ENCODE measurements at regions not wholly inside any gene's neighbourhood (a gene's known extent, or its start where the extent isn't known, plus 50 kb on each side); places are given as distances from the start of the nearest gene placed in this dataset.

DNA sequence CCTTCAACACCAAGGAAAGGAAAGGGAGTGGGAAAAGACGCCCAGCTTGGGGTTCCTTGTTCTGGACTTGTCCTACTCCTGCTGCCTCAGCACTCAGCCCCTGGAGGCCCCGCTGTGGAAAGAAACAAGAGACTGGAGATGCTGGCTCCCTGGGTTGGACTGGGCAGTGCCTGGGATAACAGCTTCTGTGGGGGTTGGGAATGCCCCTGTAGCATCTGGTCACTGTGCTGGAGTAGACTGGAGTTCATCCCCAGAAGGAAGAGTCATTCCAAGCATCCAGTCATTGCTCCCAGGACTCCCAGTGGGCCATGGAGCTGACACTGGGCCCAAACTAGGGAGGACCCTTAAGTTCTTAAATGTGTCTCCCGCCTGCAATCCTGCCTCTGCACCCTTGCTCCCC, 129.3 kb upstream of the HAAO start:
- Histone ChIP-seq H3K27ac (no peak overlapping the region), H3K4me3 (no peak overlapping the region), H3K4me1 (peaks cover 33% of the 10 kb centered on the region), H3K27me3 (no peaks in the 10 kb centered on the region), H3K4me2 (no peak overlapping the region), H3K9ac (no peak overlapping the region), H3K36me3 (no peaks in the 10 kb centered on the region), H3K9me3 (no peaks in the 10 kb centered on the region), H4K20me1 (no peaks in the 10 kb centered on the region)
- TF ChIP-seq Cebpa-rat (IDR thresholded peaks at IDR 0.05) = no peak

DNA sequence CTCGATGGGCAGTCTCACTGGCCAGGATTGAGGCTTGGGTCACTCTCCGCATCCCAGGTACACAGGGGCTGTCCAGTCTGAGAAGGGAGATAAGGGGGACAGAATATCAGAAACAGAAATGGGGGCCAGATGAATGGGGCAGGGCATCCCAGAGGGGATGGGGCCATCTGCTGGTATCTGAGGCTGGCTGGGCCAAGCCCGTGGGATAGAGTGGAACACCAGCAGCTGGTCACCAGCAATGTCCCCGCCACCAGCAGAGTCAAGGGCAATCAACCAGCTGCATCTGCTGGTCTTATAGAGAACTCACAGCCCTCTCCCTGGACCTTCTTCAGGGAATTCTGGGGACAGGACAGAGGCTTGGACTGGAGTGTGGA, 128.8 kb upstream of the HAAO start:
- no peak for TF ChIP-seq Cebpa-rat (IDR thresholded peaks at IDR 0.05)
- H3K36me3 ChIP-seq = no peaks in the 10 kb centered on the region
- no peak overlapping the region for H3K4me3 ChIP-seq
- no peaks in the 10 kb centered on the region for H3K27me3 ChIP-seq
- H3K9ac ChIP-seq = no peak overlapping the region
- H3K4me1 ChIP-seq = peaks cover 27% of the 10 kb centered on the region
- H3K9me3 ChIP-seq = no peaks in the 10 kb centered on the region
- no peaks in the 10 kb centered on the region for H4K20me1 ChIP-seq
- no peak overlapping the region for H3K27ac ChIP-seq
- H3K4me2 ChIP-seq = no peak overlapping the region

DNA sequence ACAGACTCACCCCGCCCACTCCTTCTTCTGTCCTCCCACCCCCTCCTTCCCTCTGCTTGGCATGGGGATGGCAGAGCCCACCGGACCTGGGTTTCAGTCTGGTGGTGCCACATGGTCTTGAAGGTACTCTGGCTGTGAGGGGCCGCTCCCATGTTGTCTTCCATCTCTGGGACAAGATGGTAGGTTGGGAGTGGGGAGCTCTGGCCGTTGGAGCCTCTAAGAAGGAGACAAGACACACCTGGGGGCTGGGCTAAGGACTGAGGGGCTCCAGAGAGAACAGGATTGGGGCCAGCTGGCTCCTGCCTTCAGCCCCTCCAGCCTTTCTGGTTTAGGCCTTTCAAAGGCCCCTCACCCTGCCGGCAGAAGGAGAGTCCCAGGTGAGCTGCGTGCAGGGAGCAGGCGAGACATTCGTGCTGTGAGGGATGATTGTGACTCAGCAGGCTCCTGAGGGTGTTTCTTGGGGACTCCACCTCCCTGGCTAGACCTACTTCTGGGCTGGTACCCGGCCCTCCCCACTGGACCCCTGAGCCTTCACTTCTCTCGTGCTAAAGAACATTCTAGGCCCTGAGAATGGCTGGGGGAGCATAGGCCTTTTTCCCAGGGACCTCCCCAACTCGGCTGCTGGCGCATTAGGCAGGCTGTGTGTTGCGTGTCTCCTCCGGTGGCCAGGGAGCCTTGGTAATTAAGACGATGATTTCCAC, 128.2 kb upstream of the HAAO start:
- no peak for TF ChIP-seq Cebpa-rat (IDR thresholded peaks at IDR 0.05)
- Histone ChIP-seq H3K36me3 (no peaks in the 10 kb centered on the region), H4K20me1 (no peaks in the 10 kb centered on the region), H3K9me3 (no peaks in the 10 kb centered on the region), H3K27ac (no peak overlapping the region), H3K4me2 (no peak overlapping the region), H3K9ac (no peak overlapping the region), H3K4me1 (peaks cover 22% of the 10 kb centered on the region), H3K4me3 (no peak overlapping the region), H3K27me3 (no peaks in the 10 kb centered on the region)

DNA sequence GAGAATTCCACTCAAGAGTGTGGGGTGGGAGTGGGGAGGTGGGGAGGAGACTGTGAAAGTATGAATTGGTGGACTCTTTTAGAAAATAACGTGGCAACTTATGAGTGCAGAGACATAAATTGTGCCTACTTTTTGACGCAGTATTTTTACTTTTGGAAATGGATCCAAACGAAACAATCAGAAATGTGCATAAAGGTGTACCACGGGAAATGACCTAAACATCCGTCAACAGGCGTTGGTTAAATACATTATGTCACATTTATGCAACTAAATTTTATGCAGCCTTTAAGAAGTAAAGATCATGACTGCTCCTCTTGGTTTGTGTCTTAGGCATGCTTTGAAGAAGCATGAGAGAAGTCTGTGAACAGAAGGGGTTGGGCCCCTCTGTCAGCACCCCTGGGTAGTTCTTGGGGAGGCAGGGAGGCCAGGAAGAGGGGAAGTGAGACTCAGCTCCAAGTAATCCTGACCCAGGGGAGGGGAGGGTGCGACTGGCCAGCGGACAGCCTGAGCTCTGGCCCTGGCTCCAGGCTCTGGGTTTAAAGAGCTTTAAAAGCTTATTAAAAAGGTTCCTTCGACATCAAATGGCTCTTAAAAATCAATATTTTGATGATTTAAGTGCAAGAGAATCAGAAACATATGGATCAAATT, 126.4 kb upstream of the HAAO start:
- Histone ChIP-seq H3K27me3 (no peaks in the 10 kb centered on the region), H3K36me3 (no peaks in the 10 kb centered on the region), H3K4me2 (no peak overlapping the region), H3K27ac (no peak overlapping the region), H3K4me1 (0 out of 2 replicates have a peak, but pooled peaks cover 4% of the 10 kb centered on the region), H3K9me3 (no peaks in the 10 kb centered on the region), H3K9ac (no peak overlapping the region), H3K4me3 (no peak overlapping the region), H4K20me1 (no peaks in the 10 kb centered on the region)
- no peak for TF ChIP-seq Cebpa-rat (IDR thresholded peaks at IDR 0.05)

DNA sequence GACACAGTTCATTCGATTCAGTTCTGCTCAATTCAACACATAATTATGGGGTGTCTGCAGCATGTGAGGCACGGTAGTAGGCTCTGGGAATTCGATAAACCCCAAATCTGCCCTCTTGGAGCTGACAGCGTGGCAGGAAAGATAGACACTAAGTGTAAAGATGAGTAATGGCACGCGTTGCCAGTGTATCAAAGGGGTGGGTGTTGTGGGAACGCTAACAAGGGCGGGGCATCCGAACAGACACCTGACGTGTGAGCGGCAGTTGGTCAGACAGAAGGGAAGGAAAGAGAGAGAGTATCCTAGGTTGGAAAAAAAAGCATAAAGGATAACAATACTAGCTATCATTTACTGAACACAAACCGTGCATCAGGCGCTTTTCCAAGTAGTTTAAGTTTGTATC, 125.7 kb upstream of the HAAO start:
- no peak overlapping the region for H3K4me2 ChIP-seq
- H3K27ac ChIP-seq = no peak overlapping the region
- no peaks in the 10 kb centered on the region for H3K27me3 ChIP-seq
- no peaks in the 10 kb centered on the region for H3K9me3 ChIP-seq
- H3K36me3 ChIP-seq = no peaks in the 10 kb centered on the region
- TF ChIP-seq Cebpa-rat (IDR thresholded peaks at IDR 0.05) = no peak
- H3K4me3 ChIP-seq = no peak overlapping the region
- H3K9ac ChIP-seq = no peak overlapping the region
- no peaks in the 10 kb centered on the region for H3K4me1 ChIP-seq
- no peaks in the 10 kb centered on the region for H4K20me1 ChIP-seq

DNA sequence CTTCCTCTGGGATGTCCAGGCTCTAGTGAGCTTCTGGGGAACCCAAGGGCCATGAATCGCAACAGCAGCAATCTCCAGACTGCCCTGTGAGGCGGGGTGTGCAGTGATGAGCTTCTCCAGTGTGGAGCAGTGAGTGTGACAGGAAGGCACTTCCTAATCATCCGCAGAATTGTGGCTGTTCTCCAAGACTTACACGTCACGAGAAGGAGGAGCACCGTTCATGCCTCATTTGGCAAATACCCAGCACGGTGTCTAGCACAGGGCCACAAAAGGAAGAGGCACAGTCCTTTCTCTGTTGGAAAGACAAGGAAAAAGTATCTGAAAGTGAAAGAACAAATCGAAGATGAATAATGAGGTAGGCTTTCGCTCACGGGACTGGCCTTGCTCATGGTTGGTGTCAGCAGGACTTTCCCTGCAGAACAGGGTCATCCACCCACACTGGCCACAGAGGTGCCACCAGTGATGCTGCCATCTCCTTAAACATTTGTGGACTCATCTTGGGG, 125.1 kb upstream of the HAAO start:
- Histone ChIP-seq H3K36me3 (no peaks in the 10 kb centered on the region), H3K27me3 (no peaks in the 10 kb centered on the region), H3K9ac (no peak overlapping the region), H3K4me3 (no peak overlapping the region), H3K4me2 (no peak overlapping the region), H4K20me1 (no peaks in the 10 kb centered on the region), H3K4me1 (no peaks in the 10 kb centered on the region), H3K9me3 (no peaks in the 10 kb centered on the region), H3K27ac (no peak overlapping the region)
- TF ChIP-seq Cebpa-rat (IDR thresholded peaks at IDR 0.05) = no peak

DNA sequence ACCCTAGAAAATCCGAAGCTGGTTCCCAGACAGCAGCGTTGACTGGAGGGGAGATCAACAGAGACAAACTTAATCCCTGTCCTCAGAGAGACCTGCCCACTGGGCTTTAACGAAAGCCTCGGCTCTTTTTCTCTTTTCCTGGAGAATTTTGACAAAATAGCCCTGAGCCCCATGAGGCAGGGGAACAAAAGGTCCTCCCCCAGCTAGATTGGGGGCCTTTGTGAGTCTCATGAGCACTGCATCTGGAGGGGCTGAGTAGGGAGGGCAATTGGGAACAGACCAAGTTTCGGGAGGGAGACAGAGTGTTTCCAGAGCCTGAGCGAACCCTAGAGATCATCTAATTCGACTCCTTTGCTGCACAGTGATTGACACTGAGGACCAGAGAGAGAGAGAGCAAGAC, 123.9 kb upstream of the HAAO start:
- no peak for TF ChIP-seq Cebpa-rat (IDR thresholded peaks at IDR 0.05)
- Histone ChIP-seq H3K27me3 (no peaks in the 10 kb centered on the region), H4K20me1 (no peaks in the 10 kb centered on the region), H3K9ac (no peak overlapping the region), H3K4me2 (no peak overlapping the region), H3K36me3 (no peaks in the 10 kb centered on the region), H3K4me3 (no peak overlapping the region), H3K27ac (no peak overlapping the region), H3K4me1 (no peaks in the 10 kb centered on the region), H3K9me3 (no peaks in the 10 kb centered on the region)

DNA sequence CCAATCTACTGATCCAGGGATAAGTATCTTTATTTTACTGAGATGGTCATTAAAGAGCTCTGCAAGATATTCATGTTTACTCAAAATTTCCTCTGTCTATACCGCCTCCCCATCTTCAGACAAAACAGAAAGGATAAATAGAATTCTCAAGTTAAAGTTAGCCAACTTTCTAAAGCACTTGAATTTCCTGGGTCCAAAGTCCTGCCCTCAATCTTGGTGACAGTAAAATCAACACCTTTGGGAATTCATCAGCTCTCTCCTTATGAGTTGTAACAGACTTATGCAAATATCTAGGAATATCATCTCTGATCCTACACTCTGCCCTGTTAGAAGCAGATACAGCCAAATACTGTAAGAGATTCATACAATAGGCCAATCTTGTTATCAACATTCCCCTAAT, 122.5 kb upstream of the HAAO start:
- no peaks in the 10 kb centered on the region for H3K36me3 ChIP-seq
- H3K9ac ChIP-seq = no peak overlapping the region
- H3K27me3 ChIP-seq = no peaks in the 10 kb centered on the region
- no peak overlapping the region for H3K4me3 ChIP-seq
- H3K27ac ChIP-seq = no peak overlapping the region
- no peaks in the 10 kb centered on the region for H3K4me1 ChIP-seq
- no peak for TF ChIP-seq Cebpa-rat (IDR thresholded peaks at IDR 0.05)
- no peaks in the 10 kb centered on the region for H4K20me1 ChIP-seq
- no peak overlapping the region for H3K4me2 ChIP-seq
- no peaks in the 10 kb centered on the region for H3K9me3 ChIP-seq

DNA sequence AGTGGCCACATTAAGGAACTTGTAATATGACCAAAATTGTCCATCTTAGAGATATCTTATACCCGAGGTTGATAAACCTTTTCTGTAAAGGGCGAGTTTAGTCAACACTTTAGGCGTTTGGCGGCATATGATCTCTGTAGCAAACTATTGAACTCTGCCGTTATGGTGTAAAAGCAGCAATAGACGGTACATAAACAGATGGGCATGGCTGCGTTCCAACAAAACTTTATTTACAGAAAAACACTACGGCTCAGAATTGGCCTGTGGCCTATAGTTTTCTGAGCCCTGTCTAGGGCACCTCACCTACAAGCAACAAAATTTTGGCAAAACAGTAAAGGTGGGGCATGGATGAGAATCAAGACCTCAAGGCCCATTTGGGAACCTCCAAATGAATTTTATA, 121.9 kb upstream of the HAAO start:
- Histone ChIP-seq H3K4me3 (no peak overlapping the region), H3K27me3 (no peaks in the 10 kb centered on the region), H3K4me1 (peaks cover 2% of the 10 kb centered on the region), H3K4me2 (no peak overlapping the region), H3K27ac (no peak overlapping the region), H3K9me3 (no peaks in the 10 kb centered on the region), H3K36me3 (no peaks in the 10 kb centered on the region), H3K9ac (no peak overlapping the region), H4K20me1 (no peaks in the 10 kb centered on the region)
- TF ChIP-seq Cebpa-rat (IDR thresholded peaks at IDR 0.05) = no peak

DNA sequence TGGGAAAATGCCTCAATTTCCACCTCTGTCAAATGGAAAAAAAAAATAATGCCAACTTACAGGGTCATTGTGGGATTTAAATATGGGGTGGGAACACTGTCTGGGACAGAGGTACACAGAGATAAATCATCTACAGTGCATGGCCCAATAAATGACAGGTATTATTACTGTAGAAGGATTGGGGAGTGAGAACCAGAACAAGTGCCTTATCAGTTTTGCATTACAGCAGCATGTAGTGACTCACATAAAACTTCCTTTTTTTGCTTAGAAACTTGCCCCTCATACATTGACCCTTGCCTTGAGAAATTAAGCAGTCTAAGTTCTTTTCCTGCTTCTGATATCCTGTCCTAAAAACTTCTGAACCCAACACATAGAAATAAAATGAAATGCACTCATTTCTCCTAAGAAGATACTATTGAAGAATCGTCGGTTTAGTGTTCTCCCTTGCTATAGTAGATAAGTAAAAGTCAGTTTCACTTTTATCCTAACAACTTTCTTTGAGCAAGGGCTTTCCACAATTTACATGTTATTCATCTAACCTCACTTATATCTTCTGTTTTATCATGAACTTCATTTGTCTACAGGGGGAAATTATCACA, 121.0 kb upstream of the HAAO start:
- Histone ChIP-seq H3K4me2 (no peak overlapping the region), H3K9ac (no peak overlapping the region), H3K4me1 (peaks cover 12% of the 10 kb centered on the region)

More for the DNA sequence above, 121.0 kb upstream of the HAAO start:
- no peaks in the 10 kb centered on the region for H4K20me1 ChIP-seq
- H3K27me3 ChIP-seq = no peaks in the 10 kb centered on the region
- no peak overlapping the region for H3K27ac ChIP-seq
- no peaks in the 10 kb centered on the region for H3K36me3 ChIP-seq
- H3K9me3 ChIP-seq = no peaks in the 10 kb centered on the region
- no peak overlapping the region for H3K4me3 ChIP-seq
- TF ChIP-seq Cebpa-rat (IDR thresholded peaks at IDR 0.05) = no peak

All from BLaER1 (cell line).